Spleen (tissue), 7 donors: ENCODE measurements at regions not wholly inside any gene's neighbourhood (a gene's known extent, or its start where the extent isn't known, plus 50 kb on each side); places are given as distances from the start of the nearest gene placed in this dataset.

Experiments used
- POLR2A ChIP-seq, 3 donors: fragments of 450-650 bp; IDR thresholded peaks; one replicate each; pipeline ENCODE4 v1.5.1; 2017; ENCODE audit warnings: antibody characterized with exemption in 3 of 3, mild to moderate bottlenecking in 1 of 3
- TF ChIP-seq, protein P1 (sequence below), 11 experiments: fragments of 200-600 bp in 7 of 11; fragments of 450-650 bp in 4 of 11; sonication (generic) in 4 of 11; IDR thresholded peaks in 8 of 11; conservative IDR thresholded peaks in 3 of 11; 1 replicate in 7 of 11; 2 replicates in 4 of 11; pipeline versions ENCODE4 v1.4.0 to v1.8.0; 2016 to 2021; ENCODE audit warnings: antibody characterized with exemption in 11 of 11, inconsistent platforms in 4 of 11, mild to moderate bottlenecking in 1 of 11
- donor health status: DM: no; HTN: no; CAD: no; lungs with moderate emphysema.
- donor health status: DM: no; HTN: no; CAD: no.
- donor health status: DM: no; HTN: no; CAD: no.

- TF ChIP-seq, protein P1, sequence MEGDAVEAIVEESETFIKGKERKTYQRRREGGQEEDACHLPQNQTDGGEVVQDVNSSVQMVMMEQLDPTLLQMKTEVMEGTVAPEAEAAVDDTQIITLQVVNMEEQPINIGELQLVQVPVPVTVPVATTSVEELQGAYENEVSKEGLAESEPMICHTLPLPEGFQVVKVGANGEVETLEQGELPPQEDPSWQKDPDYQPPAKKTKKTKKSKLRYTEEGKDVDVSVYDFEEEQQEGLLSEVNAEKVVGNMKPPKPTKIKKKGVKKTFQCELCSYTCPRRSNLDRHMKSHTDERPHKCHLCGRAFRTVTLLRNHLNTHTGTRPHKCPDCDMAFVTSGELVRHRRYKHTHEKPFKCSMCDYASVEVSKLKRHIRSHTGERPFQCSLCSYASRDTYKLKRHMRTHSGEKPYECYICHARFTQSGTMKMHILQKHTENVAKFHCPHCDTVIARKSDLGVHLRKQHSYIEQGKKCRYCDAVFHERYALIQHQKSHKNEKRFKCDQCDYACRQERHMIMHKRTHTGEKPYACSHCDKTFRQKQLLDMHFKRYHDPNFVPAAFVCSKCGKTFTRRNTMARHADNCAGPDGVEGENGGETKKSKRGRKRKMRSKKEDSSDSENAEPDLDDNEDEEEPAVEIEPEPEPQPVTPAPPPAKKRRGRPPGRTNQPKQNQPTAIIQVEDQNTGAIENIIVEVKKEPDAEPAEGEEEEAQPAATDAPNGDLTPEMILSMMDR (IDR thresholded peaks at IDR 0.05 in 8 of 11, conservative IDR thresholded peaks at IDR 0.05 in 3 of 11), result no peak
- TF ChIP-seq POLR2A (IDR thresholded peaks at IDR 0.05), result no peak
Observed at GRCh38 chr3:76043746-76044145, 258.4 kb upstream of the ZNF717 start.
